Neural cell (in vitro differentiated cells): ENCODE measurements at regions not wholly inside any gene's neighbourhood (a gene's known extent, or its start where the extent isn't known, plus 50 kb on each side); places are given as distances from the start of the nearest gene placed in this dataset.

Experiments
- H2AFZ ChIP-seq: fragments of 200-600, 300-800 bp; sonication (generic), shearing (Covaris generic); 2 replicates; pipeline ENCODE4 v1.6.0; 2014; ENCODE audit warnings: low read depth, mild to moderate bottlenecking, antibody characterized with exemption, low read length, moderate library complexity
- H3F3A ChIP-seq: fragments of 200-600 bp; shearing (Covaris generic); 2 replicates; pipeline ENCODE4 v1.6.1; 2016; ENCODE audit warnings: mild to moderate bottlenecking, moderate library complexity, mixed read lengths, antibody characterized with exemption, low read length; ENCODE audit not compliant: insufficient read depth, poor library complexity, severe bottlenecking
- H3K27ac ChIP-seq: fragments of 200-600, 300-800 bp; sonication (generic), shearing (Covaris generic); 2 replicates; pipeline ENCODE4 v1.5.1; 2014; ENCODE audit warnings: mild to moderate bottlenecking, low read length, moderate library complexity
- H3K27me3 ChIP-seq: fragments of 300-800, 200-600 bp; sonication (generic), shearing (Covaris generic); 2 replicates; pipeline ENCODE4 v1.6.0; 2014; ENCODE audit warnings: mild to moderate bottlenecking, low read depth, low read length, moderate library complexity; ENCODE audit not compliant: insufficient read depth
- H3K36me3 ChIP-seq: fragments of 300-800, 200-600 bp; sonication (generic), shearing (Covaris generic); 2 replicates; pipeline ENCODE4 v1.5.1; 2014; ENCODE audit warnings: mild to moderate bottlenecking, antibody characterized with exemption, low read length, moderate library complexity; ENCODE audit not compliant: insufficient read depth
- H3K4me2 ChIP-seq: fragments of 300-800, 200-600 bp; sonication (generic), shearing (Covaris generic); 2 replicates; pipeline ENCODE4 v1.6.0; 2014; ENCODE audit warnings: mild to moderate bottlenecking, low read length
- H3K4me3 ChIP-seq: fragments of 300-800, 200-600 bp; sonication (generic), shearing (Covaris generic); 2 replicates; pipeline ENCODE4 v1.5.1; 2014; ENCODE audit warnings: mild to moderate bottlenecking, low read length, moderate library complexity
- H3K79me2 ChIP-seq: fragments of 200-600 bp; shearing (Covaris generic); replicated peaks from 2 replicates; pipeline ENCODE4 v1.6.0; 2014; ENCODE audit warnings: mild to moderate bottlenecking, low read length, moderate library complexity; ENCODE audit not compliant: insufficient read depth
- H3K9ac ChIP-seq: fragments of 300-800, 200-600 bp; sonication (generic), shearing (Covaris generic); 2 replicates; pipeline ENCODE4 v1.6.1; 2016; ENCODE audit warnings: mild to moderate bottlenecking, low read length, mixed read lengths
- H3K9me2 ChIP-seq: fragments of 200-600 bp; shearing (Covaris generic); 2 replicates; pipeline ENCODE4 v1.6.1; 2016; ENCODE audit warnings: mild to moderate bottlenecking, low read length, mixed read lengths; ENCODE audit not compliant: insufficient read depth
- H3K9me3 ChIP-seq: fragments of 200-600, 300-800 bp; sonication (generic), shearing (Covaris generic); 2 replicates; pipeline ENCODE4 v1.6.1; 2016; ENCODE audit warnings: mild to moderate bottlenecking, mixed run types, low read length, moderate library complexity, mixed read lengths
- H4K20me1 ChIP-seq: fragments of 200-600 bp; shearing (Covaris generic); 2 replicates; pipeline ENCODE4 v1.6.1; 2016; ENCODE audit warnings: mild to moderate bottlenecking, mixed run types; ENCODE audit not compliant: insufficient read depth
- EP300 ChIP-seq: fragments of 450-650 bp; conservative IDR thresholded peaks from 2 replicates; pipeline ENCODE4 v1.6.1; 2014; ENCODE audit warnings: antibody characterized with exemption, mild to moderate bottlenecking, moderate library complexity; ENCODE audit not compliant: poor library complexity, severe bottlenecking
- EZH2 ChIP-seq: fragments of 200-600, 300-800 bp; shearing (Covaris generic), sonication (generic); IDR thresholded peaks from 2 replicates; pipeline ENCODE4 v1.6.1; 2014; ENCODE audit warnings: antibody characterized with exemption, low read length, borderline replicate concordance, mild to moderate bottlenecking; ENCODE audit not compliant: insufficient read depth, poor library complexity, severe bottlenecking
- RAD21 ChIP-seq: fragments of 450-650 bp; conservative IDR thresholded peaks from 2 replicates; pipeline ENCODE4 v1.6.1; 2014; ENCODE audit warnings: antibody characterized with exemption, mild to moderate bottlenecking, moderate library complexity
- SMC3 ChIP-seq: fragments of 450-650 bp; conservative IDR thresholded peaks from 2 replicates; pipeline ENCODE4 v1.6.1; 2014; ENCODE audit warnings: antibody characterized with exemption, mild to moderate bottlenecking, moderate library complexity; ENCODE audit not compliant: poor library complexity
- TF ChIP-seq, protein P1 (sequence below): fragments of 450-650 bp; IDR thresholded peaks from 2 replicates; pipeline ENCODE4 v1.5.1; 2014; ENCODE audit warnings: antibody characterized with exemption, mild to moderate bottlenecking, moderate library complexity; ENCODE audit not compliant: poor library complexity, severe bottlenecking
- TF ChIP-seq, protein P2 (sequence below): IDR thresholded peaks from 2 replicates; pipeline ENCODE4 v1.6.1; 2012; ENCODE audit warnings: borderline replicate concordance

DNA sequence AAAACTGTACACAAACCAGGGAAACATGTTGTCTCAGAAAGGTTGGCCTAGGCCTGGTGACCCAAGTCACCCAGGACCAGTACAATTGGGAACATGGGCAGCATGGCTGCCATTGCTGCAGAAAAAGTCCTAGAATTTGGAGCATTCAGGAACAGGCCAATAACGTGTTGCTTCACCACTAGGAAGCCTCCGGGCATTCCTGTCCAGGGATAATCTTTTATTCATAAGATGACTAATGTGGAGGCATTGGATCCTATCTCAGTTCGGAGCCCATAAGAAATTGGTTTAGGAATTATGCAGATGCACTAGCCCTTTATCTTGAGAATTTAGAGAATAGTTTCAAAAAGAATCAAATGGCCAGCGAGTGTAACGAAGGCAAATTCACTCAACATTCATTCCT, 242.8 kb upstream of the NDST4 start:
- Histone ChIP-seq H3K9me3 (peaks cover 8% of the 10 kb centered on the region), H4K20me1 (no peaks in the 10 kb centered on the region), H3K4me2 (no peak overlapping the region), H3K79me2 (no peaks in the 10 kb centered on the region), H3K27me3 (no peaks in the 10 kb centered on the region), H3K9ac (no peak overlapping the region), H3K9me2 (no peaks in the 10 kb centered on the region), H3K27ac (no peak overlapping the region), H3K36me3 (no peaks in the 10 kb centered on the region), H2AFZ (no peak overlapping the region), H3K4me3 (no peak overlapping the region), H3F3A (no peaks in the 10 kb centered on the region)
- TF ChIP-seq EP300 (no peak), EZH2 (no peak), RAD21 (no peak), SMC3 (no peak)
- TF ChIP-seq, protein P1, sequence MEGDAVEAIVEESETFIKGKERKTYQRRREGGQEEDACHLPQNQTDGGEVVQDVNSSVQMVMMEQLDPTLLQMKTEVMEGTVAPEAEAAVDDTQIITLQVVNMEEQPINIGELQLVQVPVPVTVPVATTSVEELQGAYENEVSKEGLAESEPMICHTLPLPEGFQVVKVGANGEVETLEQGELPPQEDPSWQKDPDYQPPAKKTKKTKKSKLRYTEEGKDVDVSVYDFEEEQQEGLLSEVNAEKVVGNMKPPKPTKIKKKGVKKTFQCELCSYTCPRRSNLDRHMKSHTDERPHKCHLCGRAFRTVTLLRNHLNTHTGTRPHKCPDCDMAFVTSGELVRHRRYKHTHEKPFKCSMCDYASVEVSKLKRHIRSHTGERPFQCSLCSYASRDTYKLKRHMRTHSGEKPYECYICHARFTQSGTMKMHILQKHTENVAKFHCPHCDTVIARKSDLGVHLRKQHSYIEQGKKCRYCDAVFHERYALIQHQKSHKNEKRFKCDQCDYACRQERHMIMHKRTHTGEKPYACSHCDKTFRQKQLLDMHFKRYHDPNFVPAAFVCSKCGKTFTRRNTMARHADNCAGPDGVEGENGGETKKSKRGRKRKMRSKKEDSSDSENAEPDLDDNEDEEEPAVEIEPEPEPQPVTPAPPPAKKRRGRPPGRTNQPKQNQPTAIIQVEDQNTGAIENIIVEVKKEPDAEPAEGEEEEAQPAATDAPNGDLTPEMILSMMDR: no peak
- TF ChIP-seq, protein P2, sequence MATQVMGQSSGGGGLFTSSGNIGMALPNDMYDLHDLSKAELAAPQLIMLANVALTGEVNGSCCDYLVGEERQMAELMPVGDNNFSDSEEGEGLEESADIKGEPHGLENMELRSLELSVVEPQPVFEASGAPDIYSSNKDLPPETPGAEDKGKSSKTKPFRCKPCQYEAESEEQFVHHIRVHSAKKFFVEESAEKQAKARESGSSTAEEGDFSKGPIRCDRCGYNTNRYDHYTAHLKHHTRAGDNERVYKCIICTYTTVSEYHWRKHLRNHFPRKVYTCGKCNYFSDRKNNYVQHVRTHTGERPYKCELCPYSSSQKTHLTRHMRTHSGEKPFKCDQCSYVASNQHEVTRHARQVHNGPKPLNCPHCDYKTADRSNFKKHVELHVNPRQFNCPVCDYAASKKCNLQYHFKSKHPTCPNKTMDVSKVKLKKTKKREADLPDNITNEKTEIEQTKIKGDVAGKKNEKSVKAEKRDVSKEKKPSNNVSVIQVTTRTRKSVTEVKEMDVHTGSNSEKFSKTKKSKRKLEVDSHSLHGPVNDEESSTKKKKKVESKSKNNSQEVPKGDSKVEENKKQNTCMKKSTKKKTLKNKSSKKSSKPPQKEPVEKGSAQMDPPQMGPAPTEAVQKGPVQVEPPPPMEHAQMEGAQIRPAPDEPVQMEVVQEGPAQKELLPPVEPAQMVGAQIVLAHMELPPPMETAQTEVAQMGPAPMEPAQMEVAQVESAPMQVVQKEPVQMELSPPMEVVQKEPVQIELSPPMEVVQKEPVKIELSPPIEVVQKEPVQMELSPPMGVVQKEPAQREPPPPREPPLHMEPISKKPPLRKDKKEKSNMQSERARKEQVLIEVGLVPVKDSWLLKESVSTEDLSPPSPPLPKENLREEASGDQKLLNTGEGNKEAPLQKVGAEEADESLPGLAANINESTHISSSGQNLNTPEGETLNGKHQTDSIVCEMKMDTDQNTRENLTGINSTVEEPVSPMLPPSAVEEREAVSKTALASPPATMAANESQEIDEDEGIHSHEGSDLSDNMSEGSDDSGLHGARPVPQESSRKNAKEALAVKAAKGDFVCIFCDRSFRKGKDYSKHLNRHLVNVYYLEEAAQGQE: no peak

DNA sequence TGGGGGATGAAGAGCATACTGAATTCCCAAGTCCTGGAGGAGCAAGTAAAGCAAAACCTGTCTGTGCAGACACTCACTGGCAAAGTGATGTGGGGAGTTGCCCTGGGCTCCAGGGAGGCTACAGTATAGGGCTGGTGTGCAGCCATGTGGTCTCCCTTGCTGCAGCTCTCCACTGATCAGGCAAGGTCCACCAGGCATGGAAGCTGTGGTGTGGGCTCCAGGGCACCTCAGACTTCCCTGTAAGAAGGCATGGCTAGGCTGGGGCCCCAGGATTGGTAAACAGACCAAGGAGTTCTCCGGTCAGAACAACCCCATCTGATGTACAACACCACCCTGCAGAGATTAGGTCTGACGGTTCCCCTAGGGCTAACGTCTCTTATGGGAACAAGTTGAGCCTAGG, 241.9 kb upstream of the NDST4 start:
- Histone ChIP-seq H3K9me3 (peaks cover 8% of the 10 kb centered on the region), H3K9ac (no peak overlapping the region), H4K20me1 (no peaks in the 10 kb centered on the region), H3K36me3 (no peaks in the 10 kb centered on the region), H3K79me2 (no peaks in the 10 kb centered on the region), H3K27ac (no peak overlapping the region), H3K4me3 (no peak overlapping the region), H3K9me2 (no peaks in the 10 kb centered on the region), H3K27me3 (no peaks in the 10 kb centered on the region), H3F3A (no peaks in the 10 kb centered on the region), H3K4me2 (no peak overlapping the region), H2AFZ (no peak overlapping the region)
- TF ChIP-seq EZH2 (no peak), EP300 (no peak)
- TF ChIP-seq, protein P1: no peak
